Upper lobe of left lung (tissue), 4 donors: ENCODE measurements at regions not wholly inside any gene's neighbourhood (a gene's known extent, or its start where the extent isn't known, plus 50 kb on each side); places are given as distances from the start of the nearest gene placed in this dataset.

ENCODE experiments used
- CTCF ChIP-seq, 6 experiments: fragments of 450-650 bp in 4 of 6; fragments of 200-600 bp in 2 of 6; sonication (generic) in 2 of 6; IDR thresholded peaks; one replicate each; pipeline ENCODE4 v1.5.1; 2016 to 2019; ENCODE audit warnings: antibody characterized with exemption in 6 of 6
- EP300 ChIP-seq, 4 donors: sonication (generic); formaldehyde crosslinking; IDR thresholded peaks; one replicate each; pipeline ENCODE4 v1.5.1; 2017; ENCODE audit warnings: antibody characterized with exemption in 4 of 4, control low read depth in 2 of 4
- POLR2A ChIP-seq, 4 donors: fragments of 450-650 bp; IDR thresholded peaks; one replicate each; pipeline ENCODE4 v1.5.1; 2016 to 2017; ENCODE audit warnings: antibody characterized with exemption in 4 of 4, mild to moderate bottlenecking in 2 of 4
- POLR2AphosphoS5 ChIP-seq, 2 donors: sonication (generic); formaldehyde crosslinking; IDR thresholded peaks; one replicate each; pipeline ENCODE4 v1.5.1; 2017; ENCODE audit warnings: antibody characterized with exemption in 2 of 2

DNA sequence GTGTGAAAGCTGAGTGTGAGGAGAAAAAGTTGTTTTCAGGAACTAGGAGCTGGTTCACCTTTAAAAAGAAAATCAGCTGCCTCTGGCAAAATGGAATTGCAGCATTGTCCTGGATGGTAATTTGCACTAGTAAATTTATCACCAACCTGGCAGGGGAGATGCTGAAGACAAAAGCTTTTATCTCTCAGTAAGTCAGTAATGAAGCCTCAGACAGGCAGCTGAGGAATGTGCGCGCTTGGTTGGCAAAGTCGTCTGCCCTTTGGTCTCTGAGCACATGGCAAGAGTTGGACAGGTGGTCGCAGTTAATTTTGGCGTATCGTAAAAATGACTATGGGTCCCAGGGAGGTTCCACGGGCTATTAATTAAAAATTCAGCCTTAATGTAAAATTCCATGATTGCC is 131.9 kb downstream of the BACH1 start:
- TF ChIP-seq POLR2A (IDR thresholded peaks at IDR 0.05) (no peak), POLR2AphosphoS5 (IDR thresholded peaks at IDR 0.05) (no peak), EP300 (IDR thresholded peaks at IDR 0.05) (no peak), CTCF (IDR thresholded peaks at IDR 0.05) (no peak)
